HG03520 (cell line): ENCODE measurements at regions not wholly inside any gene's neighbourhood (a gene's known extent, or its start where the extent isn't known, plus 50 kb on each side); places are given as distances from the start of the nearest gene placed in this dataset.
"Not testable (repeated sequence)": the region's sequence is repeated elsewhere in the genome, so short reads cannot be mapped to it uniquely, and the experiment has no call there.

Experiments used
- ATAC-seq: cut with Tn5 transposase; IDR thresholded peaks from one replicate; pipeline ENCODE4 v1.9.1; 2021; ENCODE audit warnings: mild to moderate bottlenecking, moderate library complexity; ENCODE audit not compliant: unreplicated experiment

- ATAC-seq, result no peak
These were observed 212.6 kb upstream of the GK2 start for GRCh38 chr4:79620617-79621016.

- no peak for ATAC-seq
These were observed 205.4 kb upstream of the GK2 start for GRCh38 chr4:79613269-79613935.

DNA sequence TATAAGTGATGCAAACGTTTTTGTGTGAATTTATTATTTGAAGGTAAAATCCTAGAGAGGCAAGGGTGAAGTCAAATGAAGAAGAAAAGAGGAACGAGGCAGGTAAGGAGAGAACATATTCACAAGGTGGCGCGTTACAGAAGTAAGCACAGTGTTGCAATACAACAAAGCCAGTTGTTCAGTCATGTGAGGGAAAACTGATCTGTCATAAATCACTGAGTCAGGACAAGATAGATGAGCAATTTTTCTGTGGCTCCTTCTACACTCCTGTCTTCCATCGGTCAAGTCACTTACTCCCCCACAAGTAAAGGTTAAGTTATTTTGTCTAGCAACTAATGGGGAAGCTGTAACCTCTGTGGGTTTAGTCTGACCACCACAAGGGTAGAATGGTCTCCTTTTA is 203.0 kb upstream of the GK2 start:
- no peak for ATAC-seq

DNA sequence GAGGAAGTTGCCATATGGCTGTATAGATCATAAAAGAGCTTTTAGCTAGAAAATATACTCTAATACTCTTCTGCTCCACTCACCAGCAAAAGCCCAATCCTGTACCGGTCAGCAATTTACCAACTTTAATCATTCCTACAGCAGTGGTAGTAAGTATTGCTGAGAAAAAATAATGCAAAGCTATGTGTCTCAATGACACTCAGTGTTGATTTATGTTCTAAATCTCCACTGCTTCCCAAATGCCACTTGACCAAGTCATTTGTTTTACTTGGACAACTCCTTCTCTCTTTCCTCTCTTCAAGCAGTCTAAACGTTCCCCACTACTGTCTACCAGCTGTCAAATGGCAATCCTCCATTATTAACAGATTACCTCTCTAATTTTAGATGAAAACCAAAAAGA is 201.8 kb upstream of the GK2 start:
- ATAC-seq, result no peak

- no peak for ATAC-seq
These were observed 200.0 kb upstream of the GK2 start for GRCh38 chr4:79607979-79608378.

GRCh38 chr4:79604152-79604551 is 196.1 kb upstream of the GK2 start:
- no peak for ATAC-seq

DNA sequence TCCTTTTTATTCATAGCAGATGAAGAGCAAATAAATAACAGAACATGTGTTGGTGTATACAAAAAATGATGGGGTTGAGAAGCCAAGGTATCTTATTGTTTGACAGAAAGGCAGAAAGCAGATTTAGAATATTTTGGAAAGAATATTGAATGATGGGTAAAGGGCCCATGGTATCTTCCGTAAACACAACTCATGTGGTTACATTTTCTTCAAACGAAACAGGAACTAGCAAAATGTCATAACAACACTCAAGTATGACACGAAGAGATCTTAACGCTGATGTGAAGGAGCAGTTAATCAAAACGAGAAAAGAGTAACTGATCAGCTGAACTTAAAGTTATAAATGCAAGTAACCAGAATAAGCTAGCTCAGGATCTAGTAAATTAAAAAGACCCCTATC is 195.7 kb upstream of the GK2 start:
- ATAC-seq, result peak; percentile 74

GRCh38 chr4:79599691-79600090 is 191.7 kb upstream of the GK2 start:
- ATAC-seq, result no peak

DNA sequence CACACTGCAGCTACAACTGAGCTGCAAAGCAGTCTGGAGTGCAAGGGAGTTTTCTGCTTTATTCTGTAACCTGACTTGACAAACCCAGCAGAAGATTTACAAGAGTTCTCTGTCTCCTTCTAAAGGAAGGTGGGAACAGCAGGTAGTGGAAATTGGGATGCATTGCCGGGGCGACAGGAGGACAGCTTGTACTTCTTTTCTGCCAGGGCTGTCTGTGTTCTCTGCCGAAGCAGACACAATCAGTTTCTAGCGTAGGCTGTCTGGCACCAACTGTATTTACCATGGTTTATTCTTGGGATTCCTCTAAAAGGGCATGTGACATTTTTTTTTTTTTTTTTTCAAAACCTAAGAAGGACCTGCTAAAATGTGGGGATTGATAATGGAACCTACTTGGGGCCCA is 190.8 kb upstream of the GK2 start:
- no peak for ATAC-seq

GRCh38 chr4:79598214-79598613 is 190.2 kb upstream of the GK2 start:
- ATAC-seq, result no peak

GRCh38 chr4:79597266-79597665 is 189.2 kb upstream of the GK2 start:
- ATAC-seq, result no peak

DNA sequence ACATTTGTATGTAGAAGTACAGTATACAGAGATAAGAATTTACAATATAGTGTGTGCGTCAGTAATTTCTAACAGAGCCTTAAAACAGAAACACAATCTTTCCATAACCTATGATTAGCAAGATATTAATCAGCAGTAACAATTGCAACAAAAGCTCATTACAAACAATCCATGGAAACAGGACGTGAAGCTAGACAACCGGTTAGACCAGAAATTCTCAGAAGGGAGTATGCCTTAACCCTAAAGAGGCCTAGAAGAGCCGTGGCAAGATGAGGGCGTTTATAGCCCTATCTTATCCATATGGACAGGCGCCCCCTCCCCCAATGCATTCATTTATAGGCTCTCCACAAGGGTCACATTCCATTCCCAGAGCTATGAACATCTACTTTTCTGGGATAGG is 184.2 kb upstream of the GK2 start:
- ATAC-seq, result not testable (repeated sequence)

DNA sequence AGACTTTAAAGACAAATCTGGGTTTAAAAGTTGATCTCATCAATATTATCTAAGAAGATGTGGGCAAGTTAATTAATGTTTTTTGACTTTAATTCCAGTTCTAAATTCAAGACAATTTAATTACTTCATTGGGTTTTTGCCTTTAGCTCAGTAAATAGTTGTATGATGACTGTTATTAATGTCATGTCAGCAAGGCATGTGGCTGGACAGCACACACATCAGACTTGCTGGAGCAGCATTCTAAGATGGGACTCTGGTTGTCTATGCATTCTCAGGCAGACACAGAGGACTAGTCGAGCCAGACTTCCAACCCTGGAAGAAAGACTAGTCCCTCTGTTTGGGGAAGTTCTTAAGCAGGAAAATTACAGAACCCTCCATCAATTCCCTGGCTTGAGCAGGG is 180.7 kb upstream of the GK2 start:
- ATAC-seq, result no peak

GRCh38 chr4:79587207-79587606 is 179.2 kb upstream of the GK2 start:
- not testable (repeated sequence) for ATAC-seq

- no peak for ATAC-seq
These were observed 177.8 kb upstream of the GK2 start for GRCh38 chr4:79585834-79586233.

DNA sequence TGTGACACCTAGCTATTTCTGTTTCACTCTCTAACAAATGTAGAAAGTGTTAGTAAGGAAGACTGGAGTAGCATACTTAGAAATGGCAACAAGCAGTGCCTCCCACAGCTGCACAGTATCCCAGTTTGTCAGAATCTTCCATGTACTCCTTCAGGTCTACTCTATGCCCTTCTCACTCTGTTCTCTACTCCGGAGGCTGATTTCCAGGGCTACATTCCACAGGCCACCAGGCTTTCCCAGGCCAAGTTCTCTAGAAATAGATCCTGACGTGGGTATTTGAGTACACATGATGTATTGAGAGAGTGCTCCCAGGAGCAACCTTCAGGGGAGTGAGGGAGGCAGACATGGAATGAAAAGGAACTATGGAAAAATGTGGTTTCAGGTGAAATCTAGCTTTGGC is 177.3 kb upstream of the GK2 start:
- no peak for ATAC-seq

DNA sequence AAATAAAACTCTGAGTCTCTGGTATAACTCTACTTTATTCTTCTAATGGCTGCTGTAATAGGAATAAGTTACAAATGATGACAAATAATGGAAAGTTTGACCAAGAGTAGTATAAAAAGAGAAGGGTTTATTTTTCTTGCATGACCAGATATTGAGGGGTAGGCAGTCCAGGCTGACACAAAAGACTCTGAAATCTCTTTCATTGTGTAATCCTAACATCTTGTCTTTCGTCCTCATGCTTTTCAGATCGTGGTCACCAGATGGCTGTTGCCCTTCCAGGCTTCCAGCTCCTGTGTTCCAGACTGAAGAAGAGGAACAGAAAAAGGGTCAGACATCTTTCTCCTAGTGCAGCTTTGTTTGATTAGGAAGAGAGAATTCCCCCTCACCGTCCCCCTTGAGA is 176.9 kb upstream of the GK2 start:
- no peak for ATAC-seq

- no peak for ATAC-seq
These were observed 176.3 kb upstream of the GK2 start for GRCh38 chr4:79584352-79584751.

GRCh38 chr4:79578606-79579005 is 170.6 kb upstream of the GK2 start:
- ATAC-seq, result no peak

DNA sequence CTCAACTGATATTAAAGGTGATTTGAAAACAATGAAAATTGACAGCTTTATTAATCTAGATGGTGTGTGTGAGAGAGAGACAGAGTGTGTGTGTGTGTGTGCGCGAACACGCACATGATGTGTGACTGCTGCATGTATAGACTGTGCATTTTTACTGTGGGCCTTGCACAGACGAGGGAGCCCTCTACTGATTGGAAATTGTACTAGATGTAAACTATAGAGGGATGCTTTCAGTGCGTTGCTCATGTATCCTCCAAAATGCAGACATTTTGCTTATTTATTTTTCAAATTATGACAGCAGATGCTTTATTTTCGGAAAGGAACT is 168.4 kb upstream of the GK2 start:
- no peak for ATAC-seq

DNA sequence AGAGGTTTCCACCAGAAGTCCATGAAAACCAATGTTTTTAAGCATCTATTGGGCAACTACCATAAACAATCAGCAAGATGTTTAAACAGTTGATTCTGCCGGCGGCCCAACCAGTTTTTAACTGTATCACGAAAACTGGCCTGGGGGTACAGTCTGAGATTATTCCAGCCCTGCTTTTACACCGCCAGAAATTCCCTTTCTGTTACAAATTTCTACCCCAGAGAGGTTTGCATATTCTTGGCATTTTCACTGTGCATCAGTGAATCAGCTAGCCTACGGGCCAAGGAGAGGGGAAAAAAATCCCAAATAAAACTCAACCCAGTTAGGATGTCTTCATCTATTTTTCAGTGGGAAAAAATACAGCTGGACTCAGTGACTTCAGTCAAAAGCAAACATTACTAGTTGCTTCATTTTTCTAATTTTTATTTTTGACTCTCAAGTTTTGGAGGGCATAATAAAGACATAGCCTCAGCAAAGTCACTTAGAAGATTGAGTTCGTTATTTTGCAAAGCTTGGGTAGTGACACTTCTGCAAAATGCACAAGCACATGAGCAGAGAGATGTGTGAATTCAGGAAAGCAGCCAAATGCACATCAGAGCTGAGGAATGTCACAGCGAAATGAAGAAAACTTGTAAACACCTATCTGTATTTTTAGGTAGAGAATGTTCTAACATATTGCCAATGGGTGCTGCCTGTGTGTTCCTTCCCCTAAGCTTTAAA is 167.8 kb upstream of the GK2 start:
- ATAC-seq, result no peak

- no peak for ATAC-seq
These were observed 166.9 kb upstream of the GK2 start for GRCh38 chr4:79574741-79575451.
